Suprapubic skin (tissue), 4 donors: ENCODE measurements at regions not wholly inside any gene's neighbourhood (a gene's known extent, or its start where the extent isn't known, plus 50 kb on each side); places are given as distances from the start of the nearest gene placed in this dataset.

ENCODE experiments used
- DNase-seq, 2 donors: peaks; one replicate each; pipeline ENCODE4 v3.0.0-alpha.2; 2019; ENCODE audit warnings: low spot score in 2 of 2
- H3K27ac ChIP-seq: fragments of 200-600 bp; sonication (generic); one replicate; pipeline ENCODE4 v1.5.1; 2019
- H3K27me3 ChIP-seq: fragments of 200-600 bp; sonication (generic); one replicate; pipeline ENCODE4 v1.5.1; 2019
- H3K36me3 ChIP-seq: fragments of 200-600 bp; sonication (generic); one replicate; pipeline ENCODE4 v1.5.1; 2019
- H3K4me1 ChIP-seq: fragments of 200-600 bp; sonication (generic); one replicate; pipeline ENCODE4 v1.5.1; 2019
- H3K4me3 ChIP-seq: fragments of 200-600 bp; sonication (generic); one replicate; pipeline ENCODE4 v1.5.1; 2019; ENCODE audit warnings: mild to moderate bottlenecking
- H3K9me3 ChIP-seq: fragments of 200-600 bp; sonication (generic); one replicate; pipeline ENCODE4 v1.5.1; 2019
- EP300 ChIP-seq: sonication (generic); formaldehyde crosslinking; IDR thresholded peaks from one replicate; pipeline ENCODE4 v1.6.1; 2017; ENCODE audit warnings: antibody characterized with exemption
- POLR2A ChIP-seq, 2 donors: fragments of 450-650 bp; IDR thresholded peaks; one replicate each; pipeline ENCODE4 v1.6.1; 2017; ENCODE audit warnings: antibody characterized with exemption in 2 of 2, mild to moderate bottlenecking in 2 of 2, moderate library complexity in 2 of 2
- POLR2AphosphoS5 ChIP-seq, 3 donors: sonication (generic); formaldehyde crosslinking; IDR thresholded peaks; one replicate each; pipeline ENCODE4 v1.6.1; 2017; ENCODE audit warnings: antibody characterized with exemption in 3 of 3
- WGBS: methylation state at CpG from one replicate; pipeline ENCODE4 v1.1.5; 2018; 5-methylcytosine and 5-hydroxymethylcytosine counted together
- TF ChIP-seq, protein P1 (sequence below), 2 donors: fragments of 200-600 bp in 1 of 2; fragments of 450-650 bp in 1 of 2; sonication (generic) in 1 of 2; IDR thresholded peaks; one replicate each; pipeline ENCODE4 v1.5.1; 2016 to 2019; ENCODE audit warnings: antibody characterized with exemption in 2 of 2, mild to moderate bottlenecking in 1 of 2, moderate library complexity in 1 of 2

DNA sequence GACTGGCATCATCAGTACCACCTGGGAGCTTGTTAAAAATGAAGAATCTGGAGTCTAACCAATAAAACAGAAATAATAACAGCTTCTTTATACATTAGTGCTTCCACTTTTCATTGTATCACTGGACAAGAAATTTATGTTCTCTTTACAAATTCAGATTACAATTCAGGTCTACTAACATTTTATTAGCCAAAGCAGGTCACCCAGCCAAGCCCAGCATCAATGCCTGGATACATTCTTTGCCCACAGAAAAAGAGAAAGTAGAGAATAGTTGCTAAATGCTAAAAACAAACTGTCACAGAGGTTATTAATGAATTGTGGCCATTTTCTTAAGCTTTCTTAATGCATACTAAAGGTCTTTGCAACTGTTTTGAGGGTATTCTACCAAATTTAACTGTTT is 458.3 kb downstream of the BTBD3 start:
- H3K36me3 ChIP-seq: no peaks in the 10 kb centered on the region
- H3K4me1 ChIP-seq: no peaks in the 10 kb centered on the region
- H3K4me3 ChIP-seq: no peak overlapping the region
- H3K27me3 ChIP-seq: no peaks in the 10 kb centered on the region
- H3K9me3 ChIP-seq: no peaks in the 10 kb centered on the region
- H3K27ac ChIP-seq: no peak overlapping the region
- TF ChIP-seq EP300: no peak
- DNase-seq: no peak

DNA sequence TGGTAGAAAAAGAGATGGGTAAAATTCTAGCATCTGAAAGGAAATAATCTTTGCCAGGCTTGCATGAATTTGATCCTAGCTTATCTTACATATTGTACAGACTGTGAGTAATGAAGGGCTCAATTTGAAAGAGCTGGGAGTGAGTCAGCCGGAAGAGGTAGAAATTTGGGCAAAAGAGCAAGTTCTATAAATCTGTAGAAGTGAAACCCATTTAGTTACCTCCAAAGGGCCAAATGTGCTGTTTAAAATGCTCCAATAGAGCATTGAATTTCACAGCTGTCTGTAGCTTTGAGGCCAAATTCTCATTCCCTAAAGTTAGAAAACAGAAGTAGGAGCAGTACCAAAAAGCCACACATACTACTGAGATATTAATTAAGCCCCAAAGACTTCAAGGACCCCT is 466.1 kb downstream of the BTBD3 start:
- no peak for TF ChIP-seq EP300
- no peak for TF ChIP-seq POLR2AphosphoS5 (IDR thresholded peaks at IDR 0.05)
- TF ChIP-seq, protein P1, sequence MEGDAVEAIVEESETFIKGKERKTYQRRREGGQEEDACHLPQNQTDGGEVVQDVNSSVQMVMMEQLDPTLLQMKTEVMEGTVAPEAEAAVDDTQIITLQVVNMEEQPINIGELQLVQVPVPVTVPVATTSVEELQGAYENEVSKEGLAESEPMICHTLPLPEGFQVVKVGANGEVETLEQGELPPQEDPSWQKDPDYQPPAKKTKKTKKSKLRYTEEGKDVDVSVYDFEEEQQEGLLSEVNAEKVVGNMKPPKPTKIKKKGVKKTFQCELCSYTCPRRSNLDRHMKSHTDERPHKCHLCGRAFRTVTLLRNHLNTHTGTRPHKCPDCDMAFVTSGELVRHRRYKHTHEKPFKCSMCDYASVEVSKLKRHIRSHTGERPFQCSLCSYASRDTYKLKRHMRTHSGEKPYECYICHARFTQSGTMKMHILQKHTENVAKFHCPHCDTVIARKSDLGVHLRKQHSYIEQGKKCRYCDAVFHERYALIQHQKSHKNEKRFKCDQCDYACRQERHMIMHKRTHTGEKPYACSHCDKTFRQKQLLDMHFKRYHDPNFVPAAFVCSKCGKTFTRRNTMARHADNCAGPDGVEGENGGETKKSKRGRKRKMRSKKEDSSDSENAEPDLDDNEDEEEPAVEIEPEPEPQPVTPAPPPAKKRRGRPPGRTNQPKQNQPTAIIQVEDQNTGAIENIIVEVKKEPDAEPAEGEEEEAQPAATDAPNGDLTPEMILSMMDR (IDR thresholded peaks at IDR 0.05): no peak
- no peak for TF ChIP-seq POLR2A (IDR thresholded peaks at IDR 0.05)
- DNase-seq: no peak
- no peaks in the 10 kb centered on the region for H3K4me1 ChIP-seq
- no peaks in the 10 kb centered on the region for H3K9me3 ChIP-seq
- H3K36me3 ChIP-seq: no peaks in the 10 kb centered on the region
- no peaks in the 10 kb centered on the region for H3K27me3 ChIP-seq
- H3K4me3 ChIP-seq: no peak overlapping the region
- no peak overlapping the region for H3K27ac ChIP-seq
- WGBS: 77% methylated on average over 1 of the region's 1 CpG

GRCh38 chr20:12386821-12387220 is 469.1 kb downstream of the BTBD3 start:
- no peaks in the 10 kb centered on the region for H3K36me3 ChIP-seq
- no peak overlapping the region for H3K27ac ChIP-seq
- WGBS: 65% methylated on average over 3 of the region's 3 CpGs
- no peaks in the 10 kb centered on the region for H3K9me3 ChIP-seq
- DNase-seq: no peak
- TF ChIP-seq, protein P1 (IDR thresholded peaks at IDR 0.05): no peak
- TF ChIP-seq EP300 (no peak), POLR2A (IDR thresholded peaks at IDR 0.05) (no peak), POLR2AphosphoS5 (IDR thresholded peaks at IDR 0.05) (no peak)
- H3K4me1 ChIP-seq: no peaks in the 10 kb centered on the region
- no peaks in the 10 kb centered on the region for H3K27me3 ChIP-seq
- H3K4me3 ChIP-seq: no peak overlapping the region

DNA sequence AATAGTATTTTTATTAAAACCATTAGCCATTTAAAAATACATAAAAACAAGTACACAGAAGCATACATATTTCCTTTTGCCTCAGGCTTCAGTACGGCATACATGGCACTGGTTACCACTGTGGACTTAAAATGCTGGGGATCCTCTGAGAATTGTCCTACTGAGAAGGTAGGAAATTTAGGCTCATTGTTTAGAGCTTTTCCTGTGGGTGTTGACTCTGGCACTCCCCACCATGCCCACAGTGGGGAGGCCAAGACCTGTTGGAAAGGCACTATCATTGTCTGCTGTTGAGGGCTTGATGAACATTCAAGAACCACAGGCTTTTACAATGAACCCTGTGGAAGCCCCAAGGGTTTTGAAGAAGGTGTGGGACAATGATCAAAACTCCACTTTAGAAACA is 473.4 kb downstream of the BTBD3 start:
- H3K27ac ChIP-seq: no peak overlapping the region
- TF ChIP-seq, protein P1 (IDR thresholded peaks at IDR 0.05): no peak
- TF ChIP-seq EP300 (no peak), POLR2A (IDR thresholded peaks at IDR 0.05) (no peak), POLR2AphosphoS5 (IDR thresholded peaks at IDR 0.05) (no peak)
- H3K4me3 ChIP-seq: no peak overlapping the region
- H3K4me1 ChIP-seq: no peaks in the 10 kb centered on the region
- H3K27me3 ChIP-seq: no peaks in the 10 kb centered on the region
- 63% methylated on average over 1 of the region's 1 CpG for WGBS
- DNase-seq: no peak
- H3K9me3 ChIP-seq: no peaks in the 10 kb centered on the region
- no peaks in the 10 kb centered on the region for H3K36me3 ChIP-seq

DNA sequence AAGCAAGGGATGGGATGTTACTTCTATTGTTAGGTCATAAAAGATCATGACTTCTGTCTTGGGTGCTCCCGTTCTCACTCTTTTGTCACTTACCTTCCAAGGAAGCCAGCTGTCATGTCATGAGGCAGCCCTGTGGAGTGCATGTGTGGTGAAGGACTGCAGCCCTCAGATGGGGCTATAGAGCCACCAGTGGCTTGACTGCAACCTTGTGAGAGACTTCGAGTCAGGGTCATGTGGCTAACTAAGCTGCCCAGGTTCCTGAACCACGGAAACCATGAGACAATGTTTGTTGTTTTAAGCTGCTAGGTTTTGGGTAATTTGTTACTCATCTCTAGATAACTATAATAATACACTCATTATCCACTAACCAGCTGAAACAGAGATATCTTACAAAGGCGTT is 477.1 kb downstream of the BTBD3 start:
- Histone ChIP-seq H3K36me3 (no peaks in the 10 kb centered on the region), H3K27ac (no peak overlapping the region), H3K4me3 (no peak overlapping the region), H3K4me1 (no peaks in the 10 kb centered on the region), H3K9me3 (no peaks in the 10 kb centered on the region), H3K27me3 (no peaks in the 10 kb centered on the region)
- TF ChIP-seq, protein P1 (IDR thresholded peaks at IDR 0.05): no peak
- no peak for TF ChIP-seq POLR2AphosphoS5 (IDR thresholded peaks at IDR 0.05)
- TF ChIP-seq EP300: no peak
- no peak for TF ChIP-seq POLR2A (IDR thresholded peaks at IDR 0.05)
- DNase-seq: no peak
- WGBS: 84% methylated on average over 4 of the region's 4 CpGs

DNA sequence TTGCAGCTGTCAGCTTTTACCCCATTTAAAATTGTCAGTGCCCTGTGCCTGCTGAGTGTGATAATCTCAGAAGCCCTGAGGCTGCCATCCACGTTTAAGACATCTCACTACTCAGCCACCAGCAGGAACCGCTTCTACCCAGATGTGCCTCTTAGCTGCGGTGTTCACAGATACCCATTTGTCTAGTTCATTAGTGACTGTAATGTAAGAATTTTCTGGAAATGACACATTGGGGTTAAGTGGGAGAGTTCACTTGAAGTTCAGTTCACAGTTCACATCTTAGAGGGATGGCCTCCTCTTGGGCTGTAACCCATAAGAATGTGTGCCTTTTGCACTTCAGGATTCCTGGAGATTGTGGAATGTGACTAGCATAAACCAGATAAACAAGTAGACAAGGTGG is 477.7 kb downstream of the BTBD3 start:
- WGBS: 51% methylated on average over 3 of the region's 3 CpGs

More for the DNA sequence above, 477.7 kb downstream of the BTBD3 start:
- H3K9me3 ChIP-seq: no peaks in the 10 kb centered on the region
- no peaks in the 10 kb centered on the region for H3K36me3 ChIP-seq
- no peaks in the 10 kb centered on the region for H3K27me3 ChIP-seq
- no peak overlapping the region for H3K4me3 ChIP-seq
- no peak overlapping the region for H3K27ac ChIP-seq
- H3K4me1 ChIP-seq: no peaks in the 10 kb centered on the region
- no peak for TF ChIP-seq POLR2A (IDR thresholded peaks at IDR 0.05)
- TF ChIP-seq EP300: no peak
- TF ChIP-seq POLR2AphosphoS5 (IDR thresholded peaks at IDR 0.05): no peak
- TF ChIP-seq, protein P1 (IDR thresholded peaks at IDR 0.05): no peak
- no peak for DNase-seq
